NB4 (cell line): ENCODE measurements at regions not wholly inside any gene's neighbourhood (a gene's known extent, or its start where the extent isn't known, plus 50 kb on each side); places are given as distances from the start of the nearest gene placed in this dataset.

Experiments used
- DNase-seq: peaks from one replicate; pipeline ENCODE4 v3.0.0; 2010; ENCODE audit warnings: low read depth
- H3K4me3 ChIP-seq: one replicate; pipeline ENCODE4 v1.5.1; 2011; ENCODE audit warnings: mild to moderate bottlenecking, low read depth, low read length, moderate library complexity
- CTCF ChIP-seq: IDR thresholded peaks from one replicate; pipeline ENCODE4 v1.5.1; 2012; ENCODE audit warnings: low read depth, low read length
- MAX ChIP-seq: IDR thresholded peaks from 2 replicates; pipeline ENCODE4 v1.6.1; 2011; ENCODE audit warnings: low read depth, low read length
- MYC ChIP-seq: IDR thresholded peaks from 2 replicates; pipeline ENCODE4 v1.6.1; 2011; ENCODE audit warnings: low read depth, low read length
- POLR2A ChIP-seq: IDR thresholded peaks from 2 replicates; pipeline ENCODE4 v1.6.1; 2011; ENCODE audit warnings: mild to moderate bottlenecking; ENCODE audit not compliant: insufficient read length; ENCODE audit errors: extremely low read depth

GRCh38 chr1:163570071-163570470 lies 248.3 kb downstream of the NUF2 start:
- no peak overlapping the region for H3K4me3 ChIP-seq
- no peak for DNase-seq
- no peak for TF ChIP-seq CTCF
- no peak for TF ChIP-seq POLR2A
- no peak for TF ChIP-seq MAX
- no peak for TF ChIP-seq MYC

GRCh38 chr1:163571950-163572349 lies 250.2 kb downstream of the NUF2 start:
- TF ChIP-seq POLR2A = no peak
- no peak for TF ChIP-seq MAX
- no peak for TF ChIP-seq MYC
- no peak for TF ChIP-seq CTCF
- no peak for DNase-seq
- no peak overlapping the region for H3K4me3 ChIP-seq

- TF ChIP-seq CTCF (no peak), MYC (no peak), POLR2A (no peak), MAX (no peak)
- H3K4me3 ChIP-seq = no peak overlapping the region
- no peak for DNase-seq
Observed at GRCh38 chr1:163574119-163574518, 252.4 kb downstream of the NUF2 start.

- TF ChIP-seq MAX = no peak
- TF ChIP-seq CTCF = no peak
- no peak for TF ChIP-seq POLR2A
- TF ChIP-seq MYC = no peak
- no peak overlapping the region for H3K4me3 ChIP-seq
- no peak for DNase-seq
Observed at GRCh38 chr1:163580926-163581325, 259.2 kb downstream of the NUF2 start.

- DNase-seq = no peak
- no peak for TF ChIP-seq POLR2A
- no peak for TF ChIP-seq MYC
- no peak for TF ChIP-seq MAX
- no peak for TF ChIP-seq CTCF
- no peak overlapping the region for H3K4me3 ChIP-seq
Observed at GRCh38 chr1:163583661-163584181, 262.0 kb downstream of the NUF2 start.

GRCh38 chr1:163585796-163586195 lies 264.0 kb downstream of the NUF2 start:
- H3K4me3 ChIP-seq = no peak overlapping the region
- no peak for DNase-seq
- no peak for TF ChIP-seq CTCF
- no peak for TF ChIP-seq MYC
- no peak for TF ChIP-seq MAX
- no peak for TF ChIP-seq POLR2A
